K562 (cell line): ENCODE measurements at regions not wholly inside any gene's neighbourhood (a gene's known extent, or its start where the extent isn't known, plus 50 kb on each side); places are given as distances from the start of the nearest gene placed in this dataset.

ENCODE experiments used
- BHLHE40 ChIP-seq: IDR thresholded peaks from 2 replicates; pipeline ENCODE4 v1.6.1; 2011; ENCODE audit warnings: low read length, improper control_type of control experiment
- EZH2 ChIP-seq: IDR thresholded peaks from 2 replicates; pipeline ENCODE4 v1.6.1; 2012; ENCODE audit warnings: low read depth, mild to moderate bottlenecking, inconsistent platforms, low read length, borderline replicate concordance
- HNRNPH1 ChIP-seq: fragments of 200-400 bp; formaldehyde crosslinking; optimal IDR thresholded peaks from 2 replicates; pipeline ENCODE3; 2017; ENCODE audit warnings: low read depth, mild to moderate bottlenecking, low read length, moderate library complexity
- NFIC ChIP-seq: fragments of 450-650 bp; IDR thresholded peaks from 2 replicates; pipeline ENCODE4 v1.6.1; 2017; ENCODE audit warnings: mild to moderate bottlenecking, inconsistent platforms
- TEAD1 ChIP-seq, 2 experiments: fragments of 450-650 bp in 1 of 2; sonication (generic) in 1 of 2; formaldehyde crosslinking; IDR thresholded peaks; 2 replicates each; pipeline versions ENCODE4 v1.4.0 to v1.8.0; 2020 to 2022; ENCODE audit warnings: mild to moderate bottlenecking in 2 of 2, missing genetic modification reagents in 1 of 2
- XRCC5 ChIP-seq: fragments of 200-400 bp; formaldehyde crosslinking; IDR thresholded peaks from 2 replicates; pipeline ENCODE4 v1.6.1; 2017; ENCODE audit warnings: low read depth, mild to moderate bottlenecking, low read length
- YY1 ChIP-seq, 3 experiments: IDR thresholded peaks; 2 replicates each; pipeline ENCODE4 v1.6.1; 2011; ENCODE audit warnings: low read length in 2 of 3, mild to moderate bottlenecking in 2 of 3, moderate library complexity in 2 of 3, borderline replicate concordance in 1 of 3, control low read depth in 1 of 3, low read depth in 1 of 3; ENCODE audit not compliant: insufficient read depth in 3 of 3, insufficient replicate concordance in 2 of 3, control insufficient read depth in 1 of 3, insufficient read length in 1 of 3; ENCODE audit errors: extremely low read depth in 1 of 3
- ZFX ChIP-seq: sonication (generic); formaldehyde crosslinking; IDR thresholded peaks from 2 replicates; pipeline ENCODE4 v1.8.0; 2022; ENCODE audit warnings: mild to moderate bottlenecking, missing genetic modification reagents, moderate library complexity
- TF ChIP-seq, protein P1 (sequence below): fragments of 450-650 bp; IDR thresholded peaks from 2 replicates; pipeline ENCODE4 v1.6.1; 2017; ENCODE audit warnings: mild to moderate bottlenecking, moderate library complexity
- TF ChIP-seq, protein P2 (sequence below): fragments of 250-450 bp; sonication (Bioruptor Pico); IDR thresholded peaks from 2 replicates; pipeline ENCODE4 v1.5.0; 2021
- TF ChIP-seq, protein P3 (sequence below), 3 experiments: IDR thresholded peaks in 2 of 3; conservative IDR thresholded peaks in 1 of 3; 2 replicates each; pipeline ENCODE4 v1.5.1; 2011 to 2012; ENCODE audit warnings: low read length in 3 of 3, mild to moderate bottlenecking in 3 of 3, control low read depth in 2 of 3, improper control_type of control experiment in 1 of 3, inconsistent platforms in 1 of 3, low read depth in 1 of 3, mixed read lengths in 1 of 3, moderate library complexity in 1 of 3; ENCODE audit not compliant: insufficient read depth in 2 of 3
- TF ChIP-seq, protein P4 (sequence below): fragments of 200-600 bp; sonication (generic); IDR thresholded peaks from one replicate; pipeline ENCODE4 v1.6.1; 2012; ENCODE audit warnings: mild to moderate bottlenecking, low read depth, low read length, inconsistent platforms
- TF ChIP-seq, protein P5 (sequence below): fragments of 250-450 bp; sonication (Bioruptor Pico); IDR thresholded peaks from 2 replicates; pipeline ENCODE4 v1.5.0; 2021; ENCODE audit warnings: mild to moderate bottlenecking, moderate library complexity

DNA sequence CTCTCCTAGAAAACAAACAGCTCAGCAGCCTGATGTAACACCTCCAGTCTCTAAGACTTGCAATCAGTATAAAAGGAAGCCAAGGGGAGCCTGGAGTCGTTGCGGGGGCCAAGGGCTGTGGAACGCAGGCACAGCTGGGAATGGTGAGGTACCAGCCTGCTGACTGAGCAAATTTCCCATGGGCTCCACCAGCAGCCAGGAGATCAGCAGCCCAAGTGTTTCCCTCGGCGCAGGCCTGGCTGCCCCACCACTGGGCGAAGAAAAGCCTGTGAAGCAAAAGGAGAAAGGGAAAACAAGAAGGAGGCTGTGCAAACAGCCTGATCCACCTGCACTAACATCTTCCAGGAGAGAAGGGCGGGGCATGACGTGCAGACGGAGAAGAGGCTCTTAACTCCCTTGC is 155.3 kb downstream of the SHQ1 start:
- TF ChIP-seq XRCC5 (no peak), ZFX (no peak), HNRNPH1 (no peak), BHLHE40 (no peak), YY1 (IDR thresholded peaks at IDR 0.05; ENCODE audit: borderline replicate concordance in 1 of 3, control insufficient read depth in 1 of 3, extremely low read depth in 1 of 3, insufficient read depth in 3 of 3, insufficient read length in 1 of 3, insufficient replicate concordance in 2 of 3, low read depth in 1 of 3, low read length in 2 of 3) (no peak), NFIC (no peak), TEAD1 (CRISPR knock-in tag; IDR thresholded peaks at IDR 0.05) (no peak), EZH2 (no peak)
- TF ChIP-seq, protein P1, sequence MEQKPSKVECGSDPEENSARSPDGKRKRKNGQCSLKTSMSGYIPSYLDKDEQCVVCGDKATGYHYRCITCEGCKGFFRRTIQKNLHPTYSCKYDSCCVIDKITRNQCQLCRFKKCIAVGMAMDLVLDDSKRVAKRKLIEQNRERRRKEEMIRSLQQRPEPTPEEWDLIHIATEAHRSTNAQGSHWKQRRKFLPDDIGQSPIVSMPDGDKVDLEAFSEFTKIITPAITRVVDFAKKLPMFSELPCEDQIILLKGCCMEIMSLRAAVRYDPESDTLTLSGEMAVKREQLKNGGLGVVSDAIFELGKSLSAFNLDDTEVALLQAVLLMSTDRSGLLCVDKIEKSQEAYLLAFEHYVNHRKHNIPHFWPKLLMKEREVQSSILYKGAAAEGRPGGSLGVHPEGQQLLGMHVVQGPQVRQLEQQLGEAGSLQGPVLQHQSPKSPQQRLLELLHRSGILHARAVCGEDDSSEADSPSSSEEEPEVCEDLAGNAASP: no peak
- TF ChIP-seq, protein P2, sequence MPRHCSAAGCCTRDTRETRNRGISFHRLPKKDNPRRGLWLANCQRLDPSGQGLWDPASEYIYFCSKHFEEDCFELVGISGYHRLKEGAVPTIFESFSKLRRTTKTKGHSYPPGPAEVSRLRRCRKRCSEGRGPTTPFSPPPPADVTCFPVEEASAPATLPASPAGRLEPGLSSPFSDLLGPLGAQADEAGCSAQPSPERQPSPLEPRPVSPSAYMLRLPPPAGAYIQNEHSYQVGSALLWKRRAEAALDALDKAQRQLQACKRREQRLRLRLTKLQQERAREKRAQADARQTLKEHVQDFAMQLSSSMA (CRISPR knock-in tag): no peak
- TF ChIP-seq, protein P3, sequence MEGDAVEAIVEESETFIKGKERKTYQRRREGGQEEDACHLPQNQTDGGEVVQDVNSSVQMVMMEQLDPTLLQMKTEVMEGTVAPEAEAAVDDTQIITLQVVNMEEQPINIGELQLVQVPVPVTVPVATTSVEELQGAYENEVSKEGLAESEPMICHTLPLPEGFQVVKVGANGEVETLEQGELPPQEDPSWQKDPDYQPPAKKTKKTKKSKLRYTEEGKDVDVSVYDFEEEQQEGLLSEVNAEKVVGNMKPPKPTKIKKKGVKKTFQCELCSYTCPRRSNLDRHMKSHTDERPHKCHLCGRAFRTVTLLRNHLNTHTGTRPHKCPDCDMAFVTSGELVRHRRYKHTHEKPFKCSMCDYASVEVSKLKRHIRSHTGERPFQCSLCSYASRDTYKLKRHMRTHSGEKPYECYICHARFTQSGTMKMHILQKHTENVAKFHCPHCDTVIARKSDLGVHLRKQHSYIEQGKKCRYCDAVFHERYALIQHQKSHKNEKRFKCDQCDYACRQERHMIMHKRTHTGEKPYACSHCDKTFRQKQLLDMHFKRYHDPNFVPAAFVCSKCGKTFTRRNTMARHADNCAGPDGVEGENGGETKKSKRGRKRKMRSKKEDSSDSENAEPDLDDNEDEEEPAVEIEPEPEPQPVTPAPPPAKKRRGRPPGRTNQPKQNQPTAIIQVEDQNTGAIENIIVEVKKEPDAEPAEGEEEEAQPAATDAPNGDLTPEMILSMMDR (IDR thresholded peaks at IDR 0.05 in 2 of 3, conservative IDR thresholded peaks at IDR 0.05 in 1 of 3; ENCODE audit: insufficient read depth in 2 of 3, low read depth in 1 of 3, low read length in 3 of 3): no peak
- TF ChIP-seq, protein P4, sequence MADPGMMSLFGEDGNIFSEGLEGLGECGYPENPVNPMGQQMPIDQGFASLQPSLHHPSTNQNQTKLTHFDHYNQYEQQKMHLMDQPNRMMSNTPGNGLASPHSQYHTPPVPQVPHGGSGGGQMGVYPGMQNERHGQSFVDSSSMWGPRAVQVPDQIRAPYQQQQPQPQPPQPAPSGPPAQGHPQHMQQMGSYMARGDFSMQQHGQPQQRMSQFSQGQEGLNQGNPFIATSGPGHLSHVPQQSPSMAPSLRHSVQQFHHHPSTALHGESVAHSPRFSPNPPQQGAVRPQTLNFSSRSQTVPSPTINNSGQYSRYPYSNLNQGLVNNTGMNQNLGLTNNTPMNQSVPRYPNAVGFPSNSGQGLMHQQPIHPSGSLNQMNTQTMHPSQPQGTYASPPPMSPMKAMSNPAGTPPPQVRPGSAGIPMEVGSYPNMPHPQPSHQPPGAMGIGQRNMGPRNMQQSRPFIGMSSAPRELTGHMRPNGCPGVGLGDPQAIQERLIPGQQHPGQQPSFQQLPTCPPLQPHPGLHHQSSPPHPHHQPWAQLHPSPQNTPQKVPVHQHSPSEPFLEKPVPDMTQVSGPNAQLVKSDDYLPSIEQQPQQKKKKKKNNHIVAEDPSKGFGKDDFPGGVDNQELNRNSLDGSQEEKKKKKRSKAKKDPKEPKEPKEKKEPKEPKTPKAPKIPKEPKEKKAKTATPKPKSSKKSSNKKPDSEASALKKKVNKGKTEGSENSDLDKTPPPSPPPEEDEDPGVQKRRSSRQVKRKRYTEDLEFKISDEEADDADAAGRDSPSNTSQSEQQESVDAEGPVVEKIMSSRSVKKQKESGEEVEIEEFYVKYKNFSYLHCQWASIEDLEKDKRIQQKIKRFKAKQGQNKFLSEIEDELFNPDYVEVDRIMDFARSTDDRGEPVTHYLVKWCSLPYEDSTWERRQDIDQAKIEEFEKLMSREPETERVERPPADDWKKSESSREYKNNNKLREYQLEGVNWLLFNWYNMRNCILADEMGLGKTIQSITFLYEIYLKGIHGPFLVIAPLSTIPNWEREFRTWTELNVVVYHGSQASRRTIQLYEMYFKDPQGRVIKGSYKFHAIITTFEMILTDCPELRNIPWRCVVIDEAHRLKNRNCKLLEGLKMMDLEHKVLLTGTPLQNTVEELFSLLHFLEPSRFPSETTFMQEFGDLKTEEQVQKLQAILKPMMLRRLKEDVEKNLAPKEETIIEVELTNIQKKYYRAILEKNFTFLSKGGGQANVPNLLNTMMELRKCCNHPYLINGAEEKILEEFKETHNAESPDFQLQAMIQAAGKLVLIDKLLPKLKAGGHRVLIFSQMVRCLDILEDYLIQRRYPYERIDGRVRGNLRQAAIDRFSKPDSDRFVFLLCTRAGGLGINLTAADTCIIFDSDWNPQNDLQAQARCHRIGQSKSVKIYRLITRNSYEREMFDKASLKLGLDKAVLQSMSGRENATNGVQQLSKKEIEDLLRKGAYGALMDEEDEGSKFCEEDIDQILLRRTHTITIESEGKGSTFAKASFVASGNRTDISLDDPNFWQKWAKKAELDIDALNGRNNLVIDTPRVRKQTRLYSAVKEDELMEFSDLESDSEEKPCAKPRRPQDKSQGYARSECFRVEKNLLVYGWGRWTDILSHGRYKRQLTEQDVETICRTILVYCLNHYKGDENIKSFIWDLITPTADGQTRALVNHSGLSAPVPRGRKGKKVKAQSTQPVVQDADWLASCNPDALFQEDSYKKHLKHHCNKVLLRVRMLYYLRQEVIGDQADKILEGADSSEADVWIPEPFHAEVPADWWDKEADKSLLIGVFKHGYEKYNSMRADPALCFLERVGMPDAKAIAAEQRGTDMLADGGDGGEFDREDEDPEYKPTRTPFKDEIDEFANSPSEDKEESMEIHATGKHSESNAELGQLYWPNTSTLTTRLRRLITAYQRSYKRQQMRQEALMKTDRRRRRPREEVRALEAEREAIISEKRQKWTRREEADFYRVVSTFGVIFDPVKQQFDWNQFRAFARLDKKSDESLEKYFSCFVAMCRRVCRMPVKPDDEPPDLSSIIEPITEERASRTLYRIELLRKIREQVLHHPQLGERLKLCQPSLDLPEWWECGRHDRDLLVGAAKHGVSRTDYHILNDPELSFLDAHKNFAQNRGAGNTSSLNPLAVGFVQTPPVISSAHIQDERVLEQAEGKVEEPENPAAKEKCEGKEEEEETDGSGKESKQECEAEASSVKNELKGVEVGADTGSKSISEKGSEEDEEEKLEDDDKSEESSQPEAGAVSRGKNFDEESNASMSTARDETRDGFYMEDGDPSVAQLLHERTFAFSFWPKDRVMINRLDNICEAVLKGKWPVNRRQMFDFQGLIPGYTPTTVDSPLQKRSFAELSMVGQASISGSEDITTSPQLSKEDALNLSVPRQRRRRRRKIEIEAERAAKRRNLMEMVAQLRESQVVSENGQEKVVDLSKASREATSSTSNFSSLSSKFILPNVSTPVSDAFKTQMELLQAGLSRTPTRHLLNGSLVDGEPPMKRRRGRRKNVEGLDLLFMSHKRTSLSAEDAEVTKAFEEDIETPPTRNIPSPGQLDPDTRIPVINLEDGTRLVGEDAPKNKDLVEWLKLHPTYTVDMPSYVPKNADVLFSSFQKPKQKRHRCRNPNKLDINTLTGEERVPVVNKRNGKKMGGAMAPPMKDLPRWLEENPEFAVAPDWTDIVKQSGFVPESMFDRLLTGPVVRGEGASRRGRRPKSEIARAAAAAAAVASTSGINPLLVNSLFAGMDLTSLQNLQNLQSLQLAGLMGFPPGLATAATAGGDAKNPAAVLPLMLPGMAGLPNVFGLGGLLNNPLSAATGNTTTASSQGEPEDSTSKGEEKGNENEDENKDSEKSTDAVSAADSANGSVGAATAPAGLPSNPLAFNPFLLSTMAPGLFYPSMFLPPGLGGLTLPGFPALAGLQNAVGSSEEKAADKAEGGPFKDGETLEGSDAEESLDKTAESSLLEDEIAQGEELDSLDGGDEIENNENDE: no peak
- TF ChIP-seq, protein P5, sequence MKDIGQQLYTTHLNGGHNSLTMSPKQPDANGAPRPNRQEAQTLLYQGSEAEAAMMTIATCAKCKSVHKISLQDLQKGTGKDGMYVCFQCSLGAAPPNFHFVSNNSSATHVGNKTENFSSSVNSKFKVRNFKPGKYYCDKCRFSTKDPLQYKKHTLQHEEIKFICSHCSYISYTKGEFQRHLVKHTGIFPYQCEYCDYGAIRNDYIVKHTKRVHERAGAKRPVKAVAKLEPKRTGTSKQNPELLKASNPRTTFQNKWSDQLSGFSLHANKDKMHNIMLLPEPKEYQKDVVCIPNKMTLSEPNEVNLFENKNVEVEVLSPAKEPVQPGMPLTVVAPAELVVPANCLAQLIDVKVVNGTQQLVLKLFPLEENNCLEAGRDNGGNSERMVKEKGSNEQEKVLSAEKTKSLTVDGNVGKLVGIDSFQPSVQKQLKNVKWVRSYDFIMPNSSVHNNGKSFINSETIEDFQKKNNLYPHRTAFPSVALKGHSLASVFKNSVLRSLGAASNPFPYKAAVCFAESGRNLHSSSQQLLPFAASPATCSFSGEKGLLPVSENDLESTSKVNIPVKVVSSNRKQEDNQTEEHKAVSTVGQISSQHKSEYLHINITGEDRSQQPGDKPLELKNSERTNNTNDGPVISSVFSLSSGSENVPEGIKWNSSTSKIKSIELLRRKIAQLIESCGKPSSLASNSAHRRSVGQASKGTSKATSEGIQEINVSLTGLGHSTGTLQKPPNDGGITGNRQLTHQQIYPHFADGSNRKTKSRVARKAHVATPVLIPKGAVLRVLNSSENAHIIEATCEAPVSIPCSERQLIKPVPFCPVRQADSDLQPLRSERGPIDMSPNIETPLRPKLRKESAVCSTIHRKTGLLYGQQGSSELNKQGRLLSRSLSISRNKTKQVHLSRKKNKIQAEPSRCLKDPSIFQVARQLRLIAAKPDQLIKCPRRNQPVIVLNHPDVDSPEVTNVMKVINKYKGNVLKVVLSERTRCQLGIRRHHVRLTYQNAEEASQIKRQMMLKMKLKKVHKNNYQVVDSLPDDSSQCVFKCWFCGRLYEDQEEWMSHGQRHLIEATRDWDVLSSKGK: no peak
